IPS-20b (cell line): ENCODE measurements at regions not wholly inside any gene's neighbourhood (a gene's known extent, or its start where the extent isn't known, plus 50 kb on each side); places are given as distances from the start of the nearest gene placed in this dataset.
"Not testable (repeated sequence)": the region's sequence is repeated elsewhere in the genome, so short reads cannot be mapped to it uniquely, and the experiment has no call there.

Source experiments
- H3K27ac ChIP-seq: one replicate; pipeline ENCODE4 v1.5.1; 2013; ENCODE audit warnings: low read length
- H3K27me3 ChIP-seq: 2 replicates; pipeline ENCODE4 v1.6.1; 2013; ENCODE audit warnings: mild to moderate bottlenecking, low read length, inconsistent platforms; ENCODE audit not compliant: insufficient read depth
- H3K36me3 ChIP-seq: 2 replicates; pipeline ENCODE4 v1.6.1; 2013; ENCODE audit warnings: low read depth, mild to moderate bottlenecking, inconsistent platforms, low read length, moderate library complexity; ENCODE audit not compliant: insufficient read depth
- H3K4me1 ChIP-seq: 2 replicates; pipeline ENCODE4 v1.6.1; 2013; ENCODE audit warnings: mild to moderate bottlenecking, control low read depth, inconsistent platforms, low read length, moderate library complexity; ENCODE audit not compliant: insufficient read depth
- H3K4me3 ChIP-seq: 2 replicates; pipeline ENCODE4 v1.5.1; 2013; ENCODE audit warnings: mild to moderate bottlenecking, low read length, inconsistent platforms
- H3K9ac ChIP-seq: 2 replicates; pipeline ENCODE4 v1.6.1; 2013; ENCODE audit warnings: low read depth, mild to moderate bottlenecking, inconsistent platforms, low read length, moderate library complexity
- H3K9me3 ChIP-seq: 2 replicates; pipeline ENCODE4 v1.6.1; 2013; ENCODE audit warnings: mild to moderate bottlenecking, low read depth, low read length, inconsistent platforms; ENCODE audit not compliant: insufficient read depth

- Histone ChIP-seq H3K9me3 (peaks cover 5% of the 10 kb centered on the region; the same call in 1 of the 2 replicates), H3K4me1 (no peaks in the 10 kb centered on the region; the same call in 1 of the 2 replicates), H3K4me3 (no peak overlapping the region), H3K9ac (no peak overlapping the region), H3K27ac (no peak overlapping the region), H3K36me3 (no peaks in the 10 kb centered on the region), H3K27me3 (no peaks in the 10 kb centered on the region)
These were observed 197.0 kb downstream of the ETNK1 start for GRCh38 chr12:22821985-22822384.

- H3K4me3 ChIP-seq = no peak overlapping the region
- H3K27me3 ChIP-seq = no peaks in the 10 kb centered on the region
- no peaks in the 10 kb centered on the region; the same call in 1 of the 2 replicates for H3K4me1 ChIP-seq
- no peaks in the 10 kb centered on the region for H3K36me3 ChIP-seq
- no peak overlapping the region for H3K27ac ChIP-seq
- H3K9me3 ChIP-seq = peaks cover 20% of the 10 kb centered on the region
- no peak overlapping the region for H3K9ac ChIP-seq
These were observed 201.1 kb downstream of the ETNK1 start for GRCh38 chr12:22826026-22826425.

DNA sequence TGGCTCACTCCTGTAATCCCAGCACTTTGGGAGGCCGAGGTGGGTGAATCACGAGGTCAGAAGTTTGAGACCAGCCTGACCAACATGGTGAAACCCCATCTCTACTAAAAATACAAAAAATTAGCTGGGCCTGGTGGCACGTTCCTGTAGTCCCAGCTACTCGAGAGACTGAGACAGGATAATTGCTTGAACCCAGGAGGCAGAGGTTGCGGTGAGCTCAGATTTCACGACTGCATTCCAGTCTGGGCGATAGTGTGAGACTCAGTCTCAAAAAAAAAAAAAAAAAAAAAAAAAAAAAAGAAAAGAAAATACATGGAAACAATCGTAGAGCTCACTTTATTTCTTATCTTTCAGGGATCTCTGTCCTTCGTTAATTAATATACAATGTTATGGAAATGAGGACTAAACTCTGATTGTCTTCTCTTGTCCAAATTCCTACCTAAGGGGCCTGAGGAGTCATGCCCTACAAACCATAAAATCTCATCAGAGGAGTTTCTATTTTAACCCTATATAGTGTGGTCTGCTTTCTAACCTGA lies 201.5 kb downstream of the ETNK1 start:
- H3K4me1 ChIP-seq, H3K36me3 ChIP-seq, H3K27ac ChIP-seq, H3K9ac ChIP-seq, H3K4me3 ChIP-seq, H3K27me3 ChIP-seq: not testable (repeated sequence)
- H3K9me3 ChIP-seq = peaks cover 20% of the 10 kb centered on the region

DNA sequence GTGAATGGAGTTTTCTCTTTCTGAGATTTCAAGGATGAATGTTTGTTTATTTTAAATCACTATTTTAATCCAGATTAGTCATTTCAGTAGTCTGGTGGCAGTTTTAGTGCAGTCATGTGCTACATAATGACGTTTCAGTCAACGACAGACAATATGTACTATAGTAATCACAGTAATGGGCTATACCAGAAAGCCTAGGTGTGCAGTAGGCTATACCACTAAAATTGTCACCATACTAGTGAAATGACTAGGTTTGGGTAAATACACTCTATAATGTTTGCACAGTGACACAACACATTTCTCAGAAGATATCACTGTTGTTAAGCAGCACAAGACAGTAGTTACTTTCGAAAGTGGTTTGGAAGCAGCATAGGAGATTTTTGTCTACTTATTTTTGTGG lies 203.1 kb downstream of the ETNK1 start:
- Histone ChIP-seq H3K27ac (no peak overlapping the region), H3K4me3 (no peak overlapping the region), H3K9ac (no peak overlapping the region), H3K9me3 (peaks cover 15% of the 10 kb centered on the region), H3K36me3 (no peaks in the 10 kb centered on the region), H3K4me1 (no peaks in the 10 kb centered on the region), H3K27me3 (no peaks in the 10 kb centered on the region)

DNA sequence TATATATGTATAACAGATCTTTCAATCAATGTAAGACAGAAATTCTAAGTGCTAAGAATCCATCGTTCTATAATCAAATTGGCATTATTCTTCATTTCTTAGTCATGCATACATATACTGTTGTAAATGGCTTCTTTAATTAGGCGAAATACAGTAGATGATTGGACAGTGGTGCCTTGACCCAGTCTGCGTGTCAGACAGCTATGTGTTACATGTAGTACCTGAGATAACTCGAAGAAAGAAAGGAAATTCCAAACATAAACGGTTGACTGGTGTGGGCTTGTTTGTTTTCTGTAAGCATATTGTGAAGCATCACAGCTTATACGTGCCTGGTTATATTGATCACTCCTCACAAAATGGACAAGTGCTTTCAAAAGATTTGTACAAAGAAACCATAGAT lies 210.5 kb downstream of the ETNK1 start:
- Histone ChIP-seq H3K9me3 (peaks cover 4% of the 10 kb centered on the region), H3K4me1 (no peaks in the 10 kb centered on the region), H3K4me3 (no peak overlapping the region), H3K27ac (no peak overlapping the region), H3K27me3 (no peaks in the 10 kb centered on the region), H3K36me3 (no peaks in the 10 kb centered on the region), H3K9ac (no peak overlapping the region)

- Histone ChIP-seq H3K4me1 (peaks cover 7% of the 10 kb centered on the region; the same call in 1 of the 2 replicates), H3K4me3 (no peak overlapping the region), H3K27ac (no peak overlapping the region), H3K9ac (no peak overlapping the region), H3K9me3 (no peaks in the 10 kb centered on the region), H3K27me3 (no peaks in the 10 kb centered on the region), H3K36me3 (no peaks in the 10 kb centered on the region)
These were observed 225.2 kb downstream of the ETNK1 start for GRCh38 chr12:22850185-22850584.

DNA sequence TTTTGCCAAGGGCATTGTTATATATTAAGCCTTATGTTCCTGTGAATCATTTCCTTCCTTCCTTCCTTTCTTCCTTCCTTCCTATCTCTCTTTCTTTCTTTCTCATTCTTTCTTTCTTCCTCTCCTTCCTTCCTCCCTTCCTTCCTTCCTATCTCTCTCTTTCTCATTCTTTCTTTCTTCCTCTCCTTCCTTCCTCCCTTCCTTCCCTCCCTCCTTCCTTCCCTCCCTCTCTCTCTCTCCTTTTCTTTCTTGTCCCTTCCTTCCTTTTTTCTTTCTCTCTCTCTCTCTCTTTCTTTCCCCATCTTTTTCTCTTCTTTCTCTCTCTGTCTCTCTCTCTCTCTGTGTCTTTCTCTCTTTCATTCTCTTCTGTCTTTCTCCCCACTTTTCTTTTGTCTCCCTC lies 226.6 kb downstream of the ETNK1 start:
- Histone ChIP-seq H3K27me3 (no peaks in the 10 kb centered on the region), H3K4me1 (peaks cover 12% of the 10 kb centered on the region; the same call in 1 of the 2 replicates), H3K4me3 (no peak overlapping the region), H3K27ac (no peak overlapping the region), H3K9ac (no peak overlapping the region), H3K9me3 (no peaks in the 10 kb centered on the region), H3K36me3 (no peaks in the 10 kb centered on the region)

DNA sequence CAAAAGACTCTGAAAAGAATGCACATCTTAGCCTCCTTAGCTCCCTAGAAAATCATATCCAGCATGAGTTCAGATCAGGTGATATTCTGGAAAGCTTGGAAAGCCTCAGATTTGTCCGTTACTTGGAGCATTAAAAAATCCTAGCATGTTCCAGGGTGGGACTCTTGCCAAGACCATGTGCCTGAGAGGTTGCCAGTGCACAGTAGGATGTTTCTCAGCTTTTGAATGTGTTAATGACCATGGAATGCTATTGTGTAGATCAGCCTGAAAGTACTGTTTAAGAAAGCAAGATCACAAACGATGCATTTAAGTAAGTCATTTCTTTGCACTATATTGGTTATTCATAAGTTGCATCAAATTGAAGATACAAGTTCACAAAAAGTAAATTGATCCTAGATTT lies 230.5 kb downstream of the ETNK1 start:
- Histone ChIP-seq H3K27me3 (no peaks in the 10 kb centered on the region), H3K36me3 (no peaks in the 10 kb centered on the region), H3K9me3 (no peaks in the 10 kb centered on the region), H3K27ac (no peak overlapping the region), H3K4me1 (peaks cover 12% of the 10 kb centered on the region; the same call in 1 of the 2 replicates), H3K9ac (no peak overlapping the region), H3K4me3 (no peak overlapping the region)

GRCh38 chr12:22856178-22856577 lies 231.2 kb downstream of the ETNK1 start:
- H3K4me1 ChIP-seq = peaks cover 16% of the 10 kb centered on the region; the same call in 1 of the 2 replicates
- H3K9me3 ChIP-seq = no peaks in the 10 kb centered on the region
- no peaks in the 10 kb centered on the region for H3K27me3 ChIP-seq
- no peaks in the 10 kb centered on the region for H3K36me3 ChIP-seq
- H3K9ac ChIP-seq = no peak overlapping the region
- no peak overlapping the region for H3K4me3 ChIP-seq
- H3K27ac ChIP-seq = no peak overlapping the region

DNA sequence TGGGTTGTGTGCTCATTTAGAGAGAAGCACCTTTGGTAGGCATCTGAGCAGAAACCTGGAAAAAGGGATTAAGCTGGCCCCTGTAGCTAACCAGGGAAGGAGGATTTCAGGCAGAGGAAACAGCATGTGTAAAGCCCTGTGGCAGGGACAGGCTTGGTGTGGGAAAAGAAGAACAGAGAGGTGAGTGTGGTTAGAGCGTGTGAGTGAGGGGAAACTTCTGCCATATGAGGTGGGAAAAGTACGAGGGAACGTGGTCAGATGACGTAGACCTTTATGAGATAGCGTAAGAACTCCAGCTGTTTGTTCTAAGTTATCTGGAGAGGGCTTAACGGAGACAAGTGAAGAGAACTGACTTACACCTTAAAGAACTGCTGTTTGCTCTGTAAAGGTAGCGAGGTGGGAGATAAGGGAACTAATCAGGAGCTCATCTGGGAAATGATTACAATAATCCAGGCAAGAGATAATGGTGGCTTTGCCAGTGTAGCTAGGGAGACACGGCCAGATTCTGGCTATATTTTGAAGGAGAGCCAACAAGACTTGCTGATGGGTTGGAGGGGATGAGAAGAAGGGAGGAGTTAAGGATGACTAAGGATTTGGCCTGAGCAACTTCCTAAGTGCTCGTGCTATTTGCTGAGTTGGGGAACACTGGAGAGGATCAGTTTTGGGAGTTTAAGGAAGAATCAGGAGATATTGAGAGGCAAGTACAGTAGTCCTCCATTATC lies 234.0 kb downstream of the ETNK1 start:
- Histone ChIP-seq H3K36me3 (no peaks in the 10 kb centered on the region), H3K4me3 (no peak overlapping the region), H3K9me3 (no peaks in the 10 kb centered on the region), H3K4me1 (peaks cover 16% of the 10 kb centered on the region; the same call in 1 of the 2 replicates), H3K27ac (no peak overlapping the region), H3K9ac (no peak overlapping the region), H3K27me3 (no peaks in the 10 kb centered on the region)

- H3K4me3 ChIP-seq = no peak overlapping the region
- no peak overlapping the region for H3K27ac ChIP-seq
- H3K36me3 ChIP-seq = no peaks in the 10 kb centered on the region
- H3K27me3 ChIP-seq = no peaks in the 10 kb centered on the region
- H3K4me1 ChIP-seq = peaks cover 3% of the 10 kb centered on the region; the same call in 1 of the 2 replicates
- no peaks in the 10 kb centered on the region for H3K9me3 ChIP-seq
- H3K9ac ChIP-seq = no peak overlapping the region
These were observed 236.0 kb downstream of the ETNK1 start for GRCh38 chr12:22860926-22861325.

GRCh38 chr12:22865822-22866221 lies 240.9 kb downstream of the ETNK1 start:
- Histone ChIP-seq H3K36me3 (no peaks in the 10 kb centered on the region), H3K27ac (no peak overlapping the region), H3K4me1 (peaks cover under 1% of the 10 kb centered on the region; the same call in 1 of the 2 replicates), H3K4me3 (no peak overlapping the region), H3K9ac (no peak overlapping the region), H3K27me3 (no peaks in the 10 kb centered on the region), H3K9me3 (no peaks in the 10 kb centered on the region)
